WTC11 (cell line): ENCODE measurements at regions not wholly inside any gene's neighbourhood (a gene's known extent, or its start where the extent isn't known, plus 50 kb on each side); places are given as distances from the start of the nearest gene placed in this dataset.

Experiments used
- ATAC-seq: fragments of 200-7000 bp; cut with Tn5 transposase; 2 replicates; pipeline ENCODE4 v1.10.0; 2021; ENCODE audit warnings: mild to moderate bottlenecking, moderate library complexity
- CTCF ChIA-PET: fragments of 300-600 bp; sonication (Branson Sonifier 250); formaldehyde crosslinking; loops from one replicate; lab custom pipeline; 2021; ENCODE audit warnings: antibody characterized with exemption; lab: Charles Lee
- POLR2A ChIA-PET: fragments of 350-600 bp; sonication (Branson Sonifier 250); formaldehyde crosslinking; loops from one replicate; lab custom pipeline; 2021; ENCODE audit warnings: antibody characterized with exemption; lab: Charles Lee
- DNase-seq: peaks from one replicate; pipeline ENCODE4 v3.0.0; 2021; ENCODE audit warnings: low spot score
- H3K27ac Mint-ChIP-seq: 2 replicates; pipeline ENCODE4 v1.8.0; 2021; ENCODE audit warnings: mixed read lengths
- H3K27me3 Mint-ChIP-seq: 2 replicates; pipeline ENCODE4 v1.8.0; 2021; ENCODE audit warnings: low read depth, mild to moderate bottlenecking, moderate library complexity, mixed read lengths
- H3K36me3 Mint-ChIP-seq: 2 replicates; pipeline ENCODE4 v1.8.0; 2021; ENCODE audit warnings: mixed read lengths
- H3K4me1 Mint-ChIP-seq: 2 replicates; pipeline ENCODE4 v1.8.0; 2022; ENCODE audit warnings: mixed read lengths
- H3K4me3 Mint-ChIP-seq: 2 replicates; pipeline ENCODE4 v1.8.0; 2021; ENCODE audit warnings: mild to moderate bottlenecking, moderate library complexity, mixed read lengths
- H3K9me3 Mint-ChIP-seq: 2 replicates; pipeline ENCODE4 v1.8.0; 2021; ENCODE audit warnings: mixed read lengths
- ARID4B ChIP-seq: sonication (generic); formaldehyde crosslinking; IDR thresholded peaks from 2 replicates; pipeline ENCODE4 v1.8.0; 2023; ENCODE audit warnings: missing genetic modification reagents, mild to moderate bottlenecking, borderline replicate concordance
- ATF1 ChIP-seq: sonication (generic); formaldehyde crosslinking; IDR thresholded peaks from 2 replicates; pipeline ENCODE4 v1.8.1; 2023; ENCODE audit warnings: mild to moderate bottlenecking, moderate library complexity, missing genetic modification reagents
- ATF2 ChIP-seq: sonication (generic); formaldehyde crosslinking; IDR thresholded peaks from 2 replicates; pipeline ENCODE4 v1.8.1; 2022; ENCODE audit warnings: low read depth, missing genetic modification reagents, borderline replicate concordance
- CREB1 ChIP-seq: sonication (generic); formaldehyde crosslinking; IDR thresholded peaks from 2 replicates; pipeline ENCODE4 v1.8.0; 2023; ENCODE audit warnings: mild to moderate bottlenecking, missing genetic modification reagents
- CREM ChIP-seq: sonication (generic); formaldehyde crosslinking; IDR thresholded peaks from 2 replicates; pipeline ENCODE4 v1.8.1; 2022; ENCODE audit warnings: mild to moderate bottlenecking, missing genetic modification reagents, moderate library complexity
- CTCF ChIP-seq: fragments of 200-600 bp; IDR thresholded peaks from 2 replicates; pipeline ENCODE4 v1.8.0; 2022; ENCODE audit warnings: antibody characterized with exemption
- ELF4 ChIP-seq: sonication (generic); formaldehyde crosslinking; IDR thresholded peaks from 2 replicates; pipeline ENCODE4 v1.8.1; 2022; ENCODE audit warnings: low read depth, mild to moderate bottlenecking, moderate library complexity, missing genetic modification reagents
- GTF2I ChIP-seq: fragments of 250-450 bp; sonication (Bioruptor Pico); conservative IDR thresholded peaks from 2 replicates; pipeline ENCODE4 v1.4.0; 2021; ENCODE audit warnings: mild to moderate bottlenecking
- JUN ChIP-seq: sonication (generic); formaldehyde crosslinking; IDR thresholded peaks from 2 replicates; pipeline ENCODE4 v1.8.0; 2023; ENCODE audit warnings: mild to moderate bottlenecking, missing genetic modification reagents
- KAT7 ChIP-seq: sonication (generic); formaldehyde crosslinking; IDR thresholded peaks from 2 replicates; pipeline ENCODE4 v1.8.1; 2023; ENCODE audit warnings: missing genetic modification reagents, mild to moderate bottlenecking, borderline replicate concordance
- MXD4 ChIP-seq: fragments of 250-450 bp; sonication (Bioruptor Pico); IDR thresholded peaks from 2 replicates; pipeline ENCODE4 v1.8.0; 2021; ENCODE audit warnings: mild to moderate bottlenecking, moderate library complexity, borderline replicate concordance
- MYBL2 ChIP-seq: sonication (generic); formaldehyde crosslinking; IDR thresholded peaks from 2 replicates; pipeline ENCODE4 v1.8.1; 2023; ENCODE audit warnings: mild to moderate bottlenecking, moderate library complexity, missing genetic modification reagents
- NR1H2 ChIP-seq: sonication (generic); formaldehyde crosslinking; IDR thresholded peaks from 2 replicates; pipeline ENCODE4 v1.9.0; 2021; ENCODE audit warnings: mild to moderate bottlenecking, moderate library complexity, missing genetic modification reagents
- RELA ChIP-seq: sonication (generic); formaldehyde crosslinking; IDR thresholded peaks from 2 replicates; pipeline ENCODE4 v1.8.1; 2022; ENCODE audit warnings: missing genetic modification reagents, mild to moderate bottlenecking, borderline replicate concordance
- ZNF396 ChIP-seq: fragments of 250-450 bp; sonication (Bioruptor Pico); IDR thresholded peaks from 2 replicates; pipeline ENCODE4 v1.8.0; 2021; ENCODE audit warnings: mild to moderate bottlenecking, moderate library complexity, borderline replicate concordance
- TF ChIP-seq, protein P1 (sequence below): fragments of 250-450 bp; sonication (Bioruptor Pico); IDR thresholded peaks from 2 replicates; pipeline ENCODE4 v1.9.0; 2021; ENCODE audit warnings: mild to moderate bottlenecking
- TF ChIP-seq, protein P2 (sequence below): sonication (generic); formaldehyde crosslinking; IDR thresholded peaks from 2 replicates; pipeline ENCODE4 v1.8.0; 2023; ENCODE audit warnings: missing genetic modification reagents
- TF ChIP-seq, protein P3 (sequence below): sonication (generic); formaldehyde crosslinking; IDR thresholded peaks from 2 replicates; pipeline ENCODE4 v1.8.0; 2023; ENCODE audit warnings: mild to moderate bottlenecking, missing genetic modification reagents

GRCh38 chr10:118839348-118839747 is 84.6 kb upstream of the CACUL1 start:
- TF ChIP-seq, protein P1, sequence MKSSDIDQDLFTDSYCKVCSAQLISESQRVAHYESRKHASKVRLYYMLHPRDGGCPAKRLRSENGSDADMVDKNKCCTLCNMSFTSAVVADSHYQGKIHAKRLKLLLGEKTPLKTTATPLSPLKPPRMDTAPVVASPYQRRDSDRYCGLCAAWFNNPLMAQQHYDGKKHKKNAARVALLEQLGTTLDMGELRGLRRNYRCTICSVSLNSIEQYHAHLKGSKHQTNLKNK (CRISPR knock-in tag), result no peak
- TF ChIP-seq, protein P2, sequence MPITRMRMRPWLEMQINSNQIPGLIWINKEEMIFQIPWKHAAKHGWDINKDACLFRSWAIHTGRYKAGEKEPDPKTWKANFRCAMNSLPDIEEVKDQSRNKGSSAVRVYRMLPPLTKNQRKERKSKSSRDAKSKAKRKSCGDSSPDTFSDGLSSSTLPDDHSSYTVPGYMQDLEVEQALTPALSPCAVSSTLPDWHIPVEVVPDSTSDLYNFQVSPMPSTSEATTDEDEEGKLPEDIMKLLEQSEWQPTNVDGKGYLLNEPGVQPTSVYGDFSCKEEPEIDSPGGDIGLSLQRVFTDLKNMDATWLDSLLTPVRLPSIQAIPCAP (CRISPR knock-in tag), result no peak
- TF ChIP-seq ATF2 (CRISPR knock-in tag) (no peak), MXD4 (no peak), CREB1 (CRISPR knock-in tag) (no peak), ARID4B (CRISPR knock-in tag) (no peak), ATF1 (CRISPR knock-in tag) (no peak), MYBL2 (no peak), NR1H2 (CRISPR knock-in tag) (no peak), JUN (CRISPR knock-in tag) (no peak), CTCF (no peak), RELA (CRISPR knock-in tag) (no peak), KAT7 (CRISPR knock-in tag) (no peak), GTF2I (CRISPR knock-in tag) (no peak), ELF4 (CRISPR knock-in tag) (no peak), ZNF396 (CRISPR knock-in tag) (no peak), CREM (CRISPR knock-in tag) (no peak)
- TF ChIP-seq, protein P3, sequence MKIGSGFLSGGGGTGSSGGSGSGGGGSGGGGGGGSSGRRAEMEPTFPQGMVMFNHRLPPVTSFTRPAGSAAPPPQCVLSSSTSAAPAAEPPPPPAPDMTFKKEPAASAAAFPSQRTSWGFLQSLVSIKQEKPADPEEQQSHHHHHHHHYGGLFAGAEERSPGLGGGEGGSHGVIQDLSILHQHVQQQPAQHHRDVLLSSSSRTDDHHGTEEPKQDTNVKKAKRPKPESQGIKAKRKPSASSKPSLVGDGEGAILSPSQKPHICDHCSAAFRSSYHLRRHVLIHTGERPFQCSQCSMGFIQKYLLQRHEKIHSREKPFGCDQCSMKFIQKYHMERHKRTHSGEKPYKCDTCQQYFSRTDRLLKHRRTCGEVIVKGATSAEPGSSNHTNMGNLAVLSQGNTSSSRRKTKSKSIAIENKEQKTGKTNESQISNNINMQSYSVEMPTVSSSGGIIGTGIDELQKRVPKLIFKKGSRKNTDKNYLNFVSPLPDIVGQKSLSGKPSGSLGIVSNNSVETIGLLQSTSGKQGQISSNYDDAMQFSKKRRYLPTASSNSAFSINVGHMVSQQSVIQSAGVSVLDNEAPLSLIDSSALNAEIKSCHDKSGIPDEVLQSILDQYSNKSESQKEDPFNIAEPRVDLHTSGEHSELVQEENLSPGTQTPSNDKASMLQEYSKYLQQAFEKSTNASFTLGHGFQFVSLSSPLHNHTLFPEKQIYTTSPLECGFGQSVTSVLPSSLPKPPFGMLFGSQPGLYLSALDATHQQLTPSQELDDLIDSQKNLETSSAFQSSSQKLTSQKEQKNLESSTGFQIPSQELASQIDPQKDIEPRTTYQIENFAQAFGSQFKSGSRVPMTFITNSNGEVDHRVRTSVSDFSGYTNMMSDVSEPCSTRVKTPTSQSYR (CRISPR knock-in tag), result no peak
- Mint-ChIP-seq H3K4me3 (no peak overlapping the region), H3K27ac (no peak overlapping the region), H3K36me3 (no peaks in the 10 kb centered on the region), H3K27me3 (no peaks in the 10 kb centered on the region; the same call in 1 of the 2 replicates), H3K4me1 (peaks cover 6% of the 10 kb centered on the region), H3K9me3 (peaks cover 7% of the 10 kb centered on the region; the same call in 1 of the 2 replicates)
- no peak for DNase-seq
- ChIA-PET CTCF (no interaction called here), POLR2A (no interaction called here)
- ATAC-seq, result no peak
